Cardiac fibroblast (primary cell): ENCODE measurements at regions not wholly inside any gene's neighbourhood (a gene's known extent, or its start where the extent isn't known, plus 50 kb on each side); places are given as distances from the start of the nearest gene placed in this dataset.

Source experiments
- DNase-seq, 2 donors: peaks; one replicate each; pipeline versions ENCODE4 v3.0.0 to v3.0.0-alpha.2; 2010; ENCODE audit warnings: low read depth in 2 of 2
- H3K4me3 ChIP-seq, 2 donors: replicated peaks in 1 of 2; 1 replicate in 1 of 2; 2 replicates in 1 of 2; pipeline ENCODE4 v1.5.1; 2011; ENCODE audit warnings: low read depth in 2 of 2, low read length in 2 of 2, mild to moderate bottlenecking in 2 of 2, moderate library complexity in 1 of 2
- TF ChIP-seq, protein P1 (sequence below): IDR thresholded peaks from one replicate; pipeline ENCODE4 v1.5.1; 2011; ENCODE audit warnings: low read depth, mild to moderate bottlenecking, low read length, inconsistent platforms

DNA sequence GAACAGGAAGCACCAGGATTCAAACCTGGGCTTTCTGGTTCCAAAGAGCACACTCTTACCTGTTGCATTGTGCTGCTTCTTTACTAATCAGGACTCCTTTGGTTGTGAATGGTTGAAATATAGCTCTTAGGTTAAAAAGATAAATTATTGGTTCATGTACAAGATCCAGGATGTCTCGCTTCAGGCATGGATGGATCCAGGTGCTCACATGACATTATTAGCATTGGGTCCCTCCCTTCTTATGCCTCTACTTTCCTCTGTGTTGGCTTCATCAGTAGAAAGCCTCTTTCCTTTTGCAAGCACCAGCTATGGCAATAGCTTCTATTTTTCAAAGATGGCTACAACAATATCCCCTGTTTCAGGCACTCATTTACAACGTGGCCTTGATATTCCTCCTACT is 217.7 kb upstream of the SULF2 start:
- no peak for DNase-seq
- TF ChIP-seq, protein P1, sequence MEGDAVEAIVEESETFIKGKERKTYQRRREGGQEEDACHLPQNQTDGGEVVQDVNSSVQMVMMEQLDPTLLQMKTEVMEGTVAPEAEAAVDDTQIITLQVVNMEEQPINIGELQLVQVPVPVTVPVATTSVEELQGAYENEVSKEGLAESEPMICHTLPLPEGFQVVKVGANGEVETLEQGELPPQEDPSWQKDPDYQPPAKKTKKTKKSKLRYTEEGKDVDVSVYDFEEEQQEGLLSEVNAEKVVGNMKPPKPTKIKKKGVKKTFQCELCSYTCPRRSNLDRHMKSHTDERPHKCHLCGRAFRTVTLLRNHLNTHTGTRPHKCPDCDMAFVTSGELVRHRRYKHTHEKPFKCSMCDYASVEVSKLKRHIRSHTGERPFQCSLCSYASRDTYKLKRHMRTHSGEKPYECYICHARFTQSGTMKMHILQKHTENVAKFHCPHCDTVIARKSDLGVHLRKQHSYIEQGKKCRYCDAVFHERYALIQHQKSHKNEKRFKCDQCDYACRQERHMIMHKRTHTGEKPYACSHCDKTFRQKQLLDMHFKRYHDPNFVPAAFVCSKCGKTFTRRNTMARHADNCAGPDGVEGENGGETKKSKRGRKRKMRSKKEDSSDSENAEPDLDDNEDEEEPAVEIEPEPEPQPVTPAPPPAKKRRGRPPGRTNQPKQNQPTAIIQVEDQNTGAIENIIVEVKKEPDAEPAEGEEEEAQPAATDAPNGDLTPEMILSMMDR: no peak
- no peak overlapping the region for H3K4me3 ChIP-seq

DNA sequence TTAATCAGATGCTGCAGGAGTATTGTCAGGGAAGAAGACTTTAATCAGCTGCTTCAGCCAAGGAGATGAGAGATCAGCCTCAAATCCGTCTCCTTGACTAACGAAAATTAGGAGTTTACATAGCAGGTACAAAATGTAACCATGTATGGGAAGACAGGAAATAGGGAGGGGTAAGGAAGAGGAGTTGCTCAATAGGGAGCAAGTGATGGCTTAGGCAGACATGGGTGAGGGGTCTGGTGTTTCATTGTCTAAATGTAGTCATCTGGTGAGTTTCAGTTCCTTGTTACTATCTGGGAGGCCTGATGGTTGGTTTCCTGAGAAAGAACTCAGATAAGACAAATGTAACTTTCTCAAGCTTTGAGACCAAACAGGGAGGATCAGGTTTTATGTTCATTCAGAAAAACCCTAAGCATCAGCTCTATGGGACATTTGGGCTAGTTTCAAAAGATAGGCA is 217.3 kb upstream of the SULF2 start:
- H3K4me3 ChIP-seq: no peak overlapping the region
- peak in 1 of 2 donors; percentile 68 for DNase-seq
- TF ChIP-seq, protein P1: no peak

DNA sequence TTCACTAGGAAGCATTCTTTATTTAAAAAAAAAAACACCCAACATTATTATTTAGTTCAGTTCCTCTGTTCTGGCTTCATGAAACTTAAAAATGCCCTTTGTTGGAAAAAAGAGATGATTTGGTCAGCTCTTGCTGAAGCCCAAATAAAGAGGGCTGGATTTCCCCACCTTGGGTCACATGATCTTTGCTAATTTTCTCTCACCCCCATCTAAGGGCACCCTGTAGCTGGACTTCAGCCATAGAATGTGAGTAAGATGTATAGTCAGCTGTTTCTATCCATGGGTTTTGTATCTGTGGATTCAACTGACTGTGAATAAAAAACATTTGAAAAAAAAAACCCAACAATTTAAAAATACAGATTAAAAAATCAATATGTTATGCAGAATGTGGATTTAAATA is 213.9 kb upstream of the SULF2 start:
- H3K4me3 ChIP-seq: no peak overlapping the region
- DNase-seq: peak in 1 of 2 donors; percentile 53
- TF ChIP-seq, protein P1: no peak

DNA sequence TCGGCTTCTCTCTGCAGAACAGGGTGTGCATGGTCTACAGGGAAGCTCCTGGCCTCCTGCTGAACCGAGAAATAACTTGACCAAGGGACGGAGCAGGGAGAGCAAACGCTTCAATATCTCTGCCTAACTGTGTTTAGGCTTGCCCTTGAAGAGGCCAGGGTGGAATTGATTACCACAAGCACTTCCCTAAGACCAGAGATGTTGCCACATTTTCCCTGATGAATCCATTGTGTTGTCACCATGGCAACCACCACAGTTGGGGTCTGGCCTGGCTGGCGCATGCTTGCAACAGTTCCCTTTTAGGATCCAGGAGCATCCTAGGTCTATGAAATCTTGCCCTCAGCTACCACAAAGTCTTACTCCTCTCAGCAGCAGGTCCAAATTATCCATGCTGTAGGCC is 213.5 kb upstream of the SULF2 start:
- peak in 1 of 2 donors; percentile 29 for DNase-seq
- TF ChIP-seq, protein P1: no peak

DNA sequence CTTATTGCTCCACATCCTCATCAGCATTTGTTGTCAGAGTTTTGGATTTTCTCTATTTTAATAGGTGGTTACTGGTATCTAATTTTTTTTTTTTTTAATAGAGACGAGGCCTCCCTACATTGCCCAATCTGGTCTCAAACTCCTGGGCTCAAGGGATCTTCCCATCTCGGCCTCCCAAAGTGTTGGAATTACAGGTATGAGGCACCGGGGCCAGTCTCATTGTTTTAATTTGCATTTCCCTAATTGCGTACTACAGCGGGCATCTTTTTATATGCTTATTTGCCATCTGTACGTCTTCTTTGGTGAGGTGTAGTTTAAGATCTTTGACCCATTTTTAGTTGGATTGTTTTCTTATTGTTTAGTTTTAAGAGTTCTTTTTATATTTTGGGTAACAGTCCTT is 210.4 kb upstream of the SULF2 start:
- no peak overlapping the region for H3K4me3 ChIP-seq
- TF ChIP-seq, protein P1: no peak

More for the DNA sequence above, 213.5 kb upstream of the SULF2 start:
- H3K4me3 ChIP-seq: no peak overlapping the region

DNA sequence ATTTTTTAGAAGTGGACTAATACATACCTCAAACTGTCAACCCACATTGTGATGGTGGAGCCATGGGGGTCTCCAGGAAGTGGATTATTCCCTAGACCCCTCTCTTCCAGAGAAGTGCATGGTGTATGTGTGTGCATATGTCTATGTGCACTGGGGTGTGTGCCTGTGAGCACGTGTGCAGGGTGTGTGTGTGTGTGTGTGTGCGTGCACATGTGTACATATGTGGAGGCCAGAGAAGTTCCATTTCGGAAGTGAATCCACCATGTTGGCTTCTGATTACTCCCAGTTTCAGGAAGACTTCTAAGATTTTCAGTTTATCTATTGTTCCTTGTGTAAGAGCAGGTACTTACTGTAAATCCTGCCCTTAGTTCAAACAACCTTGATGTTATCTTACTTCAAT is 208.5 kb upstream of the SULF2 start:
- TF ChIP-seq, protein P1: no peak
- DNase-seq: no peak

More for the DNA sequence above, 210.4 kb upstream of the SULF2 start:
- DNase-seq: no peak

DNA sequence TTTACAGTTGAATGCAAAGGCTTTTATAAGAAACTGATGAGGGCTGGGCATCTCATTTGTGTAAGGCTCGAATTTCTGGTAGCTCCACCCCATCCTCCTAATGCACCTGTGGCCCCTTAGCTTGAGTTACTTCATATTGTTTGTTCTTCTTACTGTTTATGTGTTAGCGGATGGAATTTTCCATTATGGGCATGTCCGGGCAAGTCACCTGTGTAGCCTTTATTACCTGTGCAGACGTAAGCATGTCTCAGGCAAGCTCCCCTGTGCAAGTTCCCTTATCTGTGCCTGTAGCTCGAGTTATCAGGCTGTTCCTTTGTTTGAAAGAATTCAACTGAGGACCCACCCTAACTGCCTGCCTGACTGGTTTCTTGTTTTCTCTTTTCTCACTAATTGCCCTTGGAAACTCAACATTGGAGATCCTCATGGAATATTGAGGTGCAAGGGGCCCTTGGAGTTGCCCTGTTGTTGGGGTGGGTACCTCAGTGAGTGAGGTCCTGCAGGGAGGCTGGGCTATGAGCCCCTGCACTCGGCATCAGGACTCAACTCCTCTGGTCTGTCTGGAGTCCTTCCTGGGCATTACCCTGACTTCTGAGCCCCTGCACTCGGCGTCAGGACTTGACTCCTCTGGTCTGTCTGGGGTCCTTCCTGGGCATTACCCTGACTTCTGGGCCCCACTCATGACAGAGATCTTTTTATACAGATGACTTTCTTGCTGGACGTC is 207.9 kb upstream of the SULF2 start:
- TF ChIP-seq, protein P1: no peak
- no peak for DNase-seq
- H3K4me3 ChIP-seq: no peak overlapping the region

More for the DNA sequence above, 208.5 kb upstream of the SULF2 start:
- H3K4me3 ChIP-seq: no peak overlapping the region
